H1 (cell line): ENCODE measurements at regions not wholly inside any gene's neighbourhood (a gene's known extent, or its start where the extent isn't known, plus 50 kb on each side); places are given as distances from the start of the nearest gene placed in this dataset.

ENCODE experiments used
- CTCF ChIA-PET: fragments of 300-600 bp; sonication (Branson Sonifier 250); formaldehyde crosslinking; loops from one replicate; lab custom pipeline; 2021; ENCODE audit not compliant: partially characterized antibody; lab: Charles Lee
- POLR2A ChIA-PET: fragments of 300-600 bp; sonication (Branson Sonifier 250); formaldehyde crosslinking; loops from one replicate; lab custom pipeline; 2021; ENCODE audit warnings: inconsistent platforms; ENCODE audit not compliant: partially characterized antibody; lab: Charles Lee
- DNase-seq, 2 experiments: peaks; one replicate each; pipeline versions ENCODE4 v3.0.0 to v3.0.0-alpha.2; 2010 to 2022; ENCODE audit warnings: low spot score in 2 of 2, low read depth in 1 of 2, mixed read lengths in 1 of 2
- FAIRE-seq: peaks from 2 replicates; lab custom pipeline; 2011; peaks lifted over from hg19 to GRCh38; lab: Jason Lieb, UNC
- H2AFZ ChIP-seq: 2 replicates; pipeline ENCODE4 v1.8.1; 2012; ENCODE audit warnings: low read length, inconsistent platforms
- H2AK5ac ChIP-seq: 2 replicates; pipeline ENCODE4 v1.6.1; 2013; ENCODE audit warnings: low read depth, low read length
- H2BK120ac ChIP-seq: replicated peaks from 2 replicates; pipeline ENCODE3; 2013; ENCODE audit warnings: low read depth, low read length, inconsistent platforms
- H2BK12ac ChIP-seq: 2 replicates; pipeline ENCODE4 v1.6.1; 2013; ENCODE audit warnings: low read depth, low read length
- H2BK15ac ChIP-seq: 2 replicates; pipeline ENCODE4 v1.6.1; 2013; ENCODE audit warnings: low read length
- H2BK20ac ChIP-seq: 2 replicates; pipeline ENCODE4 v1.6.1; 2013; ENCODE audit warnings: low read length
- H2BK5ac ChIP-seq: 2 replicates; pipeline ENCODE4 v1.6.1; 2013; ENCODE audit warnings: low read depth, low read length
- H3K14ac ChIP-seq: 2 replicates; pipeline ENCODE4 v1.6.1; 2013; ENCODE audit warnings: inconsistent platforms; ENCODE audit not compliant: insufficient read length
- H3K18ac ChIP-seq: 2 replicates; pipeline ENCODE4 v1.6.1; 2013; ENCODE audit warnings: low read length; ENCODE audit errors: extremely low read depth
- H3K23ac ChIP-seq: 2 replicates; pipeline ENCODE4 v1.6.1; 2013; ENCODE audit warnings: inconsistent platforms; ENCODE audit not compliant: insufficient read length
- H3K23me2 ChIP-seq: 2 replicates; pipeline ENCODE4 v1.6.1; 2013; ENCODE audit warnings: low read depth, low read length
- H3K27ac ChIP-seq: 2 replicates; pipeline ENCODE4 v1.6.1; 2011; ENCODE audit warnings: low read depth, low read length, inconsistent platforms
- H3K27me3 ChIP-seq, 4 experiments: replicated peaks in 1 of 4; 1 replicate in 1 of 4; 2 replicates in 3 of 4; pipeline versions ENCODE4 v1.6.1 to v1.8.1; 2011 to 2013; ENCODE audit warnings: low read length in 3 of 4, mild to moderate bottlenecking in 3 of 4, inconsistent platforms in 2 of 4, mixed read lengths in 2 of 4, moderate library complexity in 1 of 4; ENCODE audit not compliant: control insufficient read depth in 3 of 4, insufficient read depth in 3 of 4; ENCODE audit errors: extremely low read depth in 1 of 4
- H3K36me3 ChIP-seq, 4 experiments: 2 replicates each; pipeline versions ENCODE4 v1.6.1 to v1.8.1; 2011 to 2013; ENCODE audit warnings: mild to moderate bottlenecking in 4 of 4, low read length in 3 of 4, moderate library complexity in 2 of 4, control low read depth in 1 of 4, inconsistent platforms in 1 of 4; ENCODE audit not compliant: insufficient read depth in 4 of 4, control insufficient read depth in 2 of 4
- H3K4ac ChIP-seq: replicated peaks from 2 replicates; pipeline ENCODE3; 2013; ENCODE audit warnings: low read length, low read depth, mixed read lengths, inconsistent platforms; ENCODE audit not compliant: insufficient read length
- H3K4me1 ChIP-seq, 4 experiments: replicated peaks in 1 of 4; 1 replicate in 1 of 4; 2 replicates in 3 of 4; pipeline versions ENCODE4 v1.6.1 to v1.8.1; 2011 to 2013; ENCODE audit warnings: low read length in 3 of 4, inconsistent platforms in 2 of 4, mixed read lengths in 1 of 4; ENCODE audit not compliant: insufficient read depth in 4 of 4, control insufficient read depth in 3 of 4
- H3K4me2 ChIP-seq, 2 experiments: 2 replicates each; pipeline versions ENCODE4 v1.6.1 to v1.8.1; 2011 to 2013; ENCODE audit warnings: low read depth in 2 of 2, low read length in 2 of 2, control low read depth in 1 of 2, inconsistent platforms in 1 of 2, mild to moderate bottlenecking in 1 of 2; ENCODE audit not compliant: insufficient read depth in 1 of 2
- H3K4me3 ChIP-seq, 4 experiments: fragments of 200-600, 300-600 bp in 1 of 4; sonication (generic), shearing (Covaris generic), sonication (Bioruptor Twin) in 1 of 4; 2 replicates each; pipeline versions ENCODE4 v1.5.1 to v1.8.1; 2011 to 2016; ENCODE audit warnings: low read length in 4 of 4, low read depth in 3 of 4, control low read depth in 2 of 4, inconsistent platforms in 2 of 4, mild to moderate bottlenecking in 2 of 4, mixed read lengths in 1 of 4, moderate library complexity in 1 of 4; ENCODE audit not compliant: insufficient read depth in 2 of 4; ENCODE audit errors: extremely low read depth in 1 of 4
- H3K56ac ChIP-seq: replicated peaks from 2 replicates; pipeline ENCODE3; 2013; ENCODE audit warnings: low read depth, mild to moderate bottlenecking, mixed read lengths, low read length, inconsistent platforms; ENCODE audit not compliant: insufficient read length
- H3K79me1 ChIP-seq: 2 replicates; pipeline ENCODE4 v1.6.1; 2013; ENCODE audit warnings: low read depth, low read length, control low read depth
- H3K79me2 ChIP-seq, 2 experiments: 2 replicates each; pipeline versions ENCODE4 v1.6.1 to v1.8.1; 2012 to 2013; ENCODE audit warnings: low read length in 2 of 2, mild to moderate bottlenecking in 2 of 2, inconsistent platforms in 1 of 2; ENCODE audit not compliant: insufficient read depth in 2 of 2, control insufficient read depth in 1 of 2
- H3K9ac ChIP-seq, 4 experiments: replicated peaks in 1 of 4; 1 replicate in 1 of 4; 2 replicates in 3 of 4; pipeline versions ENCODE4 v1.6.1 to v1.8.1; 2011 to 2013; ENCODE audit warnings: low read depth in 3 of 4, low read length in 3 of 4, control low read depth in 2 of 4, mild to moderate bottlenecking in 2 of 4, moderate library complexity in 2 of 4, inconsistent platforms in 1 of 4; ENCODE audit errors: extremely low read depth in 1 of 4
- H3K9me3 ChIP-seq, 2 experiments: 2 replicates each; pipeline versions ENCODE4 v1.6.1 to v1.8.1; 2012 to 2013; ENCODE audit warnings: mild to moderate bottlenecking in 2 of 2, moderate library complexity in 2 of 2, control low read depth in 1 of 2, inconsistent platforms in 1 of 2, low read depth in 1 of 2, low read length in 1 of 2, mixed read lengths in 1 of 2; ENCODE audit not compliant: insufficient read depth in 2 of 2
- H4K20me1 ChIP-seq, 2 experiments: replicated peaks in 1 of 2; 2 replicates each; pipeline versions ENCODE3 to v1.8.1; 2011 to 2013; ENCODE audit warnings: inconsistent platforms in 2 of 2, low read length in 2 of 2, mild to moderate bottlenecking in 1 of 2; ENCODE audit not compliant: insufficient read depth in 2 of 2, control insufficient read depth in 1 of 2
- H4K5ac ChIP-seq: 2 replicates; pipeline ENCODE4 v1.6.1; 2013; ENCODE audit warnings: low read length, low read depth, mixed read lengths, inconsistent platforms; ENCODE audit not compliant: insufficient read length
- H4K8ac ChIP-seq: 2 replicates; pipeline ENCODE4 v1.8.0; 2013; ENCODE audit warnings: mild to moderate bottlenecking, moderate library complexity, low read length, inconsistent platforms; ENCODE audit not compliant: insufficient read depth; ENCODE audit errors: extremely low read depth
- H4K91ac ChIP-seq: replicated peaks from 2 replicates; pipeline ENCODE3; 2013; ENCODE audit warnings: low read length, mixed read lengths, inconsistent platforms; ENCODE audit not compliant: insufficient read length
- KDM4A ChIP-seq: IDR thresholded peaks from one replicate; pipeline ENCODE4 v1.7.1; 2012; ENCODE audit warnings: low read depth, mild to moderate bottlenecking, moderate library complexity, low read length, inconsistent platforms; ENCODE audit not compliant: severe bottlenecking
- KDM5A ChIP-seq: fragments of 200-600 bp; IDR thresholded peaks from 2 replicates; pipeline ENCODE4 v1.7.1; 2012; ENCODE audit warnings: mild to moderate bottlenecking, low read length, inconsistent platforms, mixed read lengths
- SP4 ChIP-seq: IDR thresholded peaks from 2 replicates; pipeline ENCODE4 v1.6.1; 2012; ENCODE audit warnings: low read length, inconsistent platforms
- TAF7 ChIP-seq: optimal IDR thresholded peaks from 2 replicates; pipeline ENCODE3; 2011; ENCODE audit warnings: low read depth, mild to moderate bottlenecking, inconsistent platforms, low read length, moderate library complexity, borderline replicate concordance
- WGBS, 2 experiments: shearing (Covaris generic) in 1 of 2; methylation state at CpG; one replicate each; pipeline versions ENCODE4 v1.1.6 to v1.1.7; 2013 to 2015; ENCODE audit warnings: low lambda C conversion rate in 2 of 2, mixed read lengths in 2 of 2, inconsistent platforms in 1 of 2, low coverage in 1 of 2, missing lambda C conversion rate in 1 of 2; ENCODE audit not compliant: insufficient replicate concordance in 2 of 2, insufficient coverage in 1 of 2, insufficient read length in 1 of 2; ENCODE audit errors: extremely low coverage in 1 of 2, missing lambda C conversion rate in 1 of 2; 5-methylcytosine and 5-hydroxymethylcytosine counted together
- TF ChIP-seq, protein P1 (sequence below), 3 experiments: IDR thresholded peaks; 1 replicate in 2 of 3; 2 replicates in 1 of 3; pipeline versions ENCODE4 v1.5.1 to v1.6.1; 2011; ENCODE audit warnings: low read length in 3 of 3, mild to moderate bottlenecking in 3 of 3, inconsistent platforms in 2 of 3, low read depth in 1 of 3, moderate library complexity in 1 of 3; ENCODE audit not compliant: insufficient read depth in 1 of 3; ENCODE audit errors: control extremely low read depth in 1 of 3

DNA sequence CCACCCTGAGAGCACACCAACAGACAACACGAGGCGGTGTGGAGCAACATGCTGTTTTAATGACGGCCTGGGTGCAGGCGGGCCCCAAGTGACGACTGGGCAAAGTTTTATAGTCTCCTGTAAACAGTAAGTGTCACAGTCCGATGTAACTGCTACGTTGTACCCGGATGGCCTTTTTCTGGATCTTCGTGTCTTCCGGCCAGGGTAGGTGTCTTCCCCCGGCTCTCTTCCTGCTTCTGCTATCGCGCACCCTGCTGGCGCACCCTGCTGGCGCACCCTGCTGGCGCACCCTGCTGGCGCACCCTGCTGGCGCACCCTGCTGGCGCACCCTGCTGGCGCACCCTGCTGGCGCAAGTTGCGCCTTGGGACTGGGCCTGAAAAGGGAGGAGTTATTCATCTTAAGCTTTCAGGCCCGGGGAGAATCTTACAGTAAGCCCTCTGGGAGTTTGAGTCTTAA lies 143.0 kb upstream of the TARS1 start:
- H4K5ac ChIP-seq, result no peak overlapping the region
- no peak overlapping the region for H2AFZ ChIP-seq
- DNase-seq (peak in 1 of 2 experiments; percentile 50), FAIRE-seq (no peak)
- CTCF ChIA-PET, result interaction anchor here (0.7 to 3.7 kb wide), 9 partner anchors 9 to 144 kb away, joined by 3 to 22 read pairs (median 4); no protein-coding TSS in a partner anchor
- H3K9ac ChIP-seq, result no peak overlapping the region
- no peaks in the 10 kb centered on the region for H3K9me3 ChIP-seq
- no peak overlapping the region for H3K27ac ChIP-seq
- H3K4me1 ChIP-seq, result peaks cover 0 to 3% (median 1%) of the 10 kb centered on the region in 4 experiments; a peak in 2 of 7 replicates
- H3K27me3 ChIP-seq, result no peaks in the 10 kb centered on the region
- H2BK5ac ChIP-seq, result no peak overlapping the region
- POLR2A ChIA-PET, result no interaction called here
- no peaks in the 10 kb centered on the region for H3K79me1 ChIP-seq
- H3K79me2 ChIP-seq, result no peaks in the 10 kb centered on the region
- H3K4me2 ChIP-seq, result no peak overlapping the region
- H3K36me3 ChIP-seq, result no peaks in the 10 kb centered on the region
- no peaks in the 10 kb centered on the region for H3K23me2 ChIP-seq
- H2BK15ac ChIP-seq, result no peak overlapping the region
- H2AK5ac ChIP-seq, result no peak overlapping the region
- H2BK20ac ChIP-seq, result no peak overlapping the region
- no peak overlapping the region for H3K4ac ChIP-seq
- TF ChIP-seq KDM5A (no peak), SP4 (no peak), TAF7 (no peak), KDM4A (no peak)
- TF ChIP-seq, protein P1, sequence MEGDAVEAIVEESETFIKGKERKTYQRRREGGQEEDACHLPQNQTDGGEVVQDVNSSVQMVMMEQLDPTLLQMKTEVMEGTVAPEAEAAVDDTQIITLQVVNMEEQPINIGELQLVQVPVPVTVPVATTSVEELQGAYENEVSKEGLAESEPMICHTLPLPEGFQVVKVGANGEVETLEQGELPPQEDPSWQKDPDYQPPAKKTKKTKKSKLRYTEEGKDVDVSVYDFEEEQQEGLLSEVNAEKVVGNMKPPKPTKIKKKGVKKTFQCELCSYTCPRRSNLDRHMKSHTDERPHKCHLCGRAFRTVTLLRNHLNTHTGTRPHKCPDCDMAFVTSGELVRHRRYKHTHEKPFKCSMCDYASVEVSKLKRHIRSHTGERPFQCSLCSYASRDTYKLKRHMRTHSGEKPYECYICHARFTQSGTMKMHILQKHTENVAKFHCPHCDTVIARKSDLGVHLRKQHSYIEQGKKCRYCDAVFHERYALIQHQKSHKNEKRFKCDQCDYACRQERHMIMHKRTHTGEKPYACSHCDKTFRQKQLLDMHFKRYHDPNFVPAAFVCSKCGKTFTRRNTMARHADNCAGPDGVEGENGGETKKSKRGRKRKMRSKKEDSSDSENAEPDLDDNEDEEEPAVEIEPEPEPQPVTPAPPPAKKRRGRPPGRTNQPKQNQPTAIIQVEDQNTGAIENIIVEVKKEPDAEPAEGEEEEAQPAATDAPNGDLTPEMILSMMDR (IDR thresholded peaks at IDR 0.05; ENCODE audit: control extremely low read depth in 1 of 3, insufficient read depth in 1 of 3, low read depth in 1 of 3, low read length in 3 of 3), result peak in 2 of 3 experiments; percentile 32 to 85; a peak in 3 of 4 replicates
- 90% methylated on average over 22 of the region's 23 CpGs; no CpG with 5 or more reads in 1 of the 2 experiments for whole genome bisulfite sequencing, 2 experiments
- H2BK120ac ChIP-seq, result no peak overlapping the region
- no peak overlapping the region for H3K23ac ChIP-seq
- no peak overlapping the region; the same call in 1 of the 2 replicates for H3K18ac ChIP-seq
- no peak overlapping the region for H3K56ac ChIP-seq
- no peaks in the 10 kb centered on the region for H4K20me1 ChIP-seq
- no peak overlapping the region for H3K14ac ChIP-seq
- no peak overlapping the region for H2BK12ac ChIP-seq
- H4K91ac ChIP-seq, result no peak overlapping the region
- no peak overlapping the region for H3K4me3 ChIP-seq
- H4K8ac ChIP-seq, result no peak overlapping the region
